HCT116 (cell line): ENCODE measurements at regions not wholly inside any gene's neighbourhood (a gene's known extent, or its start where the extent isn't known, plus 50 kb on each side); places are given as distances from the start of the nearest gene placed in this dataset.

Source experiments
- ATAC-seq: fragments of 200-7000 bp; cut with Tn5 transposase; 2 replicates; pipeline ENCODE4 v1.9.1; 2020; ENCODE audit warnings: mild to moderate bottlenecking, moderate library complexity
- BruUV-seq: library from RNA; stranded (reverse); fragments of 400-500 nt; replicated peaks from 2 replicates; lab custom pipeline; 2021; lab: Mats Ljungman, UMichigan
- CTCF ChIA-PET: fragments of 300-600 bp; sonication (Branson Sonifier 250); formaldehyde crosslinking; loops from one replicate; lab custom pipeline; 2021; ENCODE audit warnings: antibody characterized with exemption; lab: Charles Lee
- POLR2A ChIA-PET: fragments of 300-600, 350-600 bp; sonication (Branson Sonifier 250); formaldehyde crosslinking; loops from one replicate; lab custom pipeline; 2021; ENCODE audit warnings: antibody characterized with exemption; lab: Charles Lee
- RAD21 ChIA-PET, 2 experiments: fragments of 300-600 bp; sonication (Branson Sonifier 250); formaldehyde crosslinking; loops; one replicate each; lab custom pipeline; 2023; ENCODE audit warnings: low total read pairs in 2 of 2; ENCODE audit not compliant: uncharacterized antibody in 2 of 2, unreplicated experiment in 2 of 2, low non-redundant PET in 1 of 2; lab: Charles Lee
- DNase-seq: peaks from one replicate; pipeline ENCODE4 v3.0.0-alpha.2; 2010; ENCODE audit warnings: low read depth, low spot score
- H2AFZ ChIP-seq: fragments of 200-600 bp; shearing (Covaris generic), sonication (generic); 2 replicates; pipeline ENCODE4 v1.6.1; 2017; ENCODE audit warnings: low read depth, mixed run types, mixed read lengths, antibody characterized with exemption, low read length; ENCODE audit not compliant: poor library complexity, severe bottlenecking
- H3K27ac ChIP-seq: 2 replicates; pipeline ENCODE4 v1.5.1; 2012; ENCODE audit warnings: low read depth, low read length
- H3K27me3 ChIP-seq: fragments of 200-600 bp; sonication (generic); 2 replicates; pipeline ENCODE4 v1.6.1; 2016; ENCODE audit warnings: mixed run types, low read length, mixed read lengths; ENCODE audit not compliant: insufficient read depth
- H3K36me3 ChIP-seq, 2 experiments: fragments of 200-500 bp in 1 of 2; fragments of 200-600 bp in 1 of 2; sonication (Bioruptor generic) in 1 of 2; sonication (generic) in 1 of 2; 2 replicates each; pipeline versions ENCODE4 v1.5.1 to v1.6.1; 2014 to 2016; ENCODE audit warnings: low read length in 2 of 2, inconsistent platforms in 1 of 2, mixed read lengths in 1 of 2, mixed run types in 1 of 2; ENCODE audit not compliant: insufficient read depth in 2 of 2, control insufficient read depth in 1 of 2
- H3K4me1 ChIP-seq, 2 experiments: fragments of 200-600 bp in 1 of 2; sonication (generic) in 1 of 2; 2 replicates each; pipeline versions ENCODE4 v1.5.1 to v1.6.1; 2012 to 2017; ENCODE audit warnings: low read length in 2 of 2, inconsistent platforms in 1 of 2, mild to moderate bottlenecking in 1 of 2, mixed read lengths in 1 of 2, mixed run types in 1 of 2, moderate library complexity in 1 of 2; ENCODE audit not compliant: insufficient read depth in 2 of 2, control insufficient read depth in 1 of 2
- H3K4me2 ChIP-seq: fragments of 200-600 bp; sonication (generic); 2 replicates; pipeline ENCODE4 v1.6.1; 2017; ENCODE audit warnings: mixed run types, low read length, mixed read lengths
- H3K4me3 ChIP-seq, 2 experiments: fragments of 200-600 bp in 1 of 2; sonication (generic) in 1 of 2; replicated peaks in 1 of 2; 2 replicates each; pipeline ENCODE4 v1.5.1; 2011 to 2016; ENCODE audit warnings: low read length in 2 of 2, control low read depth in 1 of 2, low read depth in 1 of 2, mild to moderate bottlenecking in 1 of 2, mixed read lengths in 1 of 2, mixed run types in 1 of 2
- H3K79me2 ChIP-seq: fragments of 200-600 bp; sonication (generic); 2 replicates; pipeline ENCODE4 v1.6.1; 2017; ENCODE audit warnings: mild to moderate bottlenecking, mixed run types, low read length, moderate library complexity, mixed read lengths; ENCODE audit not compliant: insufficient read depth
- H3K9ac ChIP-seq: fragments of 200-600 bp; sonication (generic); 2 replicates; pipeline ENCODE4 v1.6.1; 2016; ENCODE audit warnings: low read length, mixed read lengths
- H3K9me2 ChIP-seq: fragments of 200-600 bp; sonication (generic), shearing (Covaris generic); 2 replicates; pipeline ENCODE4 v1.6.1; 2017; ENCODE audit warnings: mixed run types, mild to moderate bottlenecking, moderate library complexity; ENCODE audit not compliant: insufficient read depth
- H3K9me3 ChIP-seq, 2 experiments: fragments of 200-500 bp in 1 of 2; fragments of 200-600 bp in 1 of 2; sonication (Bioruptor generic) in 1 of 2; sonication (generic) in 1 of 2; 2 replicates each; pipeline ENCODE4 v1.6.1; 2014 to 2017; ENCODE audit warnings: low read length in 2 of 2, mixed read lengths in 2 of 2, inconsistent platforms in 1 of 2, low read depth in 1 of 2, mild to moderate bottlenecking in 1 of 2, mixed run types in 1 of 2, moderate library complexity in 1 of 2; ENCODE audit not compliant: control insufficient read depth in 1 of 2, insufficient read depth in 1 of 2
- H4K20me1 ChIP-seq: fragments of 200-600 bp; sonication (generic), shearing (Covaris generic); 2 replicates; pipeline ENCODE4 v1.6.1; 2017; ENCODE audit warnings: mixed run types, mild to moderate bottlenecking, moderate library complexity; ENCODE audit not compliant: insufficient read depth
- EZH2 ChIP-seq: fragments of 200-600 bp; sonication (generic); IDR thresholded peaks from 2 replicates; pipeline ENCODE4 v1.6.1; 2017; ENCODE audit warnings: antibody characterized with exemption, mixed run types
- EZH2phosphoT487 ChIP-seq: fragments of 200-600 bp; IDR thresholded peaks from 2 replicates; pipeline ENCODE4 v1.6.1; 2018; ENCODE audit warnings: antibody characterized with exemption, borderline replicate concordance
- FOSL1 ChIP-seq: IDR thresholded peaks from 2 replicates; pipeline ENCODE4 v1.6.1; 2012; ENCODE audit warnings: low read depth
- JUND ChIP-seq: IDR thresholded peaks from 2 replicates; pipeline ENCODE4 v1.6.1; 2012
- RAD21 ChIP-seq: IDR thresholded peaks from 2 replicates; pipeline ENCODE4 v1.6.1; 2012; ENCODE audit warnings: low read depth, mild to moderate bottlenecking
- SP1 ChIP-seq: IDR thresholded peaks from 2 replicates; pipeline ENCODE4 v1.6.1; 2012; ENCODE audit warnings: low read depth
- SRF ChIP-seq: IDR thresholded peaks from 2 replicates; pipeline ENCODE4 v1.6.1; 2012; ENCODE audit warnings: low read depth
- TCF7L2 ChIP-seq: IDR thresholded peaks from 2 replicates; pipeline ENCODE4 v1.7.0; 2011; ENCODE audit warnings: borderline replicate concordance, inconsistent platforms; ENCODE audit not compliant: insufficient read depth, insufficient read length; ENCODE audit errors: extremely low read depth
- YY1 ChIP-seq: IDR thresholded peaks from 2 replicates; pipeline ENCODE4 v1.6.1; 2011; ENCODE audit warnings: low read length, low read depth, moderate library complexity, mild to moderate bottlenecking; ENCODE audit not compliant: insufficient replicate concordance; ENCODE audit errors: extremely low read depth
- ZBTB33 ChIP-seq: IDR thresholded peaks from 2 replicates; pipeline ENCODE4 v1.6.1; 2011; ENCODE audit warnings: mild to moderate bottlenecking, low read length, moderate library complexity; ENCODE audit not compliant: insufficient replicate concordance; ENCODE audit errors: extremely low read depth
- ZNF274 ChIP-seq: fragments of 200-500 bp; sonication (Bioruptor generic); IDR thresholded peaks from 2 replicates; pipeline ENCODE4 v1.6.1; 2014; ENCODE audit warnings: mild to moderate bottlenecking, low read depth, low read length, inconsistent platforms
- intact Hi-C: fragments of 100-400 bp; cut with micrococcal nuclease; formaldehyde crosslinking; loops from 2 replicates; pipeline ENCODE4 v1.10.0; 2022
- TF ChIP-seq, protein P1 (sequence below): IDR thresholded peaks from 2 replicates; pipeline ENCODE4 v1.6.1; 2012

DNA sequence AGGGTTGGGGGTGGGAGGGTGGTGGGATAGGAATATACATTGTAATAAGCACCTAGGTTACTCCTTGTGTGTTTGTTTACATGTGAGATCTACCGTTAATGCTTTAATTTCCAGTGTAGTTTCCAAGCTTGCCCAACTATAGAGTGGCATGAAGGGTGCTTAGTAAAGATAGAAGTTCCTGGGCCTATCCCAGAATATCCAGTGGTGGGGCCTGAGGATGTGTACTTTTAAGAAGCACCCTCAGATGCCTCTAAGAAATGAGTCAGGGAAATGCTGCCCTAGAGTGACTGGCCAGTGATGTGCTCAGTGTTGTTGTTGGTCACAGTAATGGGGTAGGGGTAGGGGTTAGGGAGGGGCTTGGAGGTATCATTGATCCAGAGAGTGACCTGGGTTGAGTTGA, 141.3 kb downstream of the TSEN15 start (continued):
- TF ChIP-seq ZNF274 (no peak), ZBTB33 (no peak), YY1 (no peak), JUND (no peak), SP1 (no peak)

- H3K4me2 ChIP-seq: no peak overlapping the region
- no peak for ATAC-seq
- no peaks in the 10 kb centered on the region for H3K36me3 ChIP-seq
- no peak for TF ChIP-seq EZH2
- H3K27ac ChIP-seq: no peak overlapping the region
- BruUV-seq: no TSS peak
- H3K9ac ChIP-seq: no peak overlapping the region
- H3K27me3 ChIP-seq: no peaks in the 10 kb centered on the region
- POLR2A ChIA-PET: no interaction called here
- DNase-seq: no peak
- intact Hi-C loops: no loop called here
- no peaks in the 10 kb centered on the region for H3K9me3 ChIP-seq
- RAD21 ChIA-PET: no interaction called here
- CTCF ChIA-PET: no interaction called here
- no peak overlapping the region for H2AFZ ChIP-seq
- H3K9me2 ChIP-seq: no peaks in the 10 kb centered on the region
- H4K20me1 ChIP-seq: no peaks in the 10 kb centered on the region
- no peaks in the 10 kb centered on the region for H3K4me1 ChIP-seq
- no peaks in the 10 kb centered on the region for H3K79me2 ChIP-seq
- no peak overlapping the region for H3K4me3 ChIP-seq
Observed at GRCh38 chr1:184193451-184193850, 141.9 kb downstream of the TSEN15 start.

DNA sequence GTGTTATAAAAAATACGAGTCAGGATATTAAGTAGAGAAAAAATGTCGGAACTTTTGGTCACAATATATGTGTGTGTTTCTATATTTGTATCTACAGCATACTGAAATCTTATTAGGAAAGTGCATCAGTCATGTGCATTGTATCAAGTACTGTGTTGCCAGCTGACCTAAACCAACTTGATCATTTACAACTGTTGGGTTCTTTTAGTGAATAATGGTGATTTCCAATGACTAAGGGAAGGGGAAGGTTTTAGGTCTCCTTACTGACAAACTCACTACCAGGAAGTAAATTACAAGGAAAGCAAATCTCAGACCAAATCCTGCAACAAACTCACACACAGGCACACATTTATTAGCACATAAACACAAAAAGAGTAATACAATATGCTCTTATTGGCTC, 142.7 kb downstream of the TSEN15 start:
- ChIA-PET RAD21 (no interaction called here), CTCF (no interaction called here), POLR2A (no interaction called here)
- TF ChIP-seq FOSL1 (no peak), JUND (no peak), RAD21 (no peak), SRF (no peak), ZBTB33 (no peak), YY1 (no peak), EZH2phosphoT487 (no peak), TCF7L2 (no peak)
- TF ChIP-seq, protein P1, sequence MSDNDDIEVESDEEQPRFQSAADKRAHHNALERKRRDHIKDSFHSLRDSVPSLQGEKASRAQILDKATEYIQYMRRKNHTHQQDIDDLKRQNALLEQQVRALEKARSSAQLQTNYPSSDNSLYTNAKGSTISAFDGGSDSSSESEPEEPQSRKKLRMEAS: no peak

More for the DNA sequence above, 142.7 kb downstream of the TSEN15 start:
- BruUV-seq: no TSS peak
- H2AFZ ChIP-seq: no peak overlapping the region
- H3K27ac ChIP-seq: no peak overlapping the region
- H3K9me3 ChIP-seq: no peaks in the 10 kb centered on the region
- H3K4me1 ChIP-seq: peaks cover 0 to 3% of the 10 kb centered on the region in 2 experiments; a peak in 1 of 4 replicates
- no peaks in the 10 kb centered on the region for H3K79me2 ChIP-seq
- H3K9ac ChIP-seq: no peak overlapping the region
- ATAC-seq: no peak
- H4K20me1 ChIP-seq: no peaks in the 10 kb centered on the region
- intact Hi-C loops: no loop called here
- H3K4me3 ChIP-seq: no peak overlapping the region
- no peaks in the 10 kb centered on the region for H3K9me2 ChIP-seq
- H3K36me3 ChIP-seq: no peaks in the 10 kb centered on the region
- no peaks in the 10 kb centered on the region for H3K27me3 ChIP-seq
- H3K4me2 ChIP-seq: no peak overlapping the region
- no peak for DNase-seq
